ENCODE measurements at regions not wholly inside any gene's neighbourhood (a gene's known extent, or its start where the extent isn't known, plus 50 kb on each side); places are given as distances from the start of the nearest gene placed in this dataset.
"Not testable (repeated sequence)": the region's sequence is repeated elsewhere in the genome, so short reads cannot be mapped to it uniquely, and the experiment has no call there.

GRCh38 chr2:131641414-131642206 is 113.9 kb downstream of the CCDC74A start:
- no peak for DNase-seq

GRCh38 chr2:131643180-131643579 is 115.5 kb downstream of the CCDC74A start:
- DNase-seq: not testable (repeated sequence)

- no peak for DNase-seq
These were observed 117.6 kb downstream of the CCDC74A start for GRCh38 chr2:131645177-131645765.

- not testable (repeated sequence) for DNase-seq
These were observed 118.5 kb downstream of the CCDC74A start for GRCh38 chr2:131646220-131646619.

GRCh38 chr2:131646669-131647297 is 119.1 kb downstream of the CCDC74A start:
- no peak for DNase-seq

GRCh38 chr2:131648565-131648964 is 120.9 kb downstream of the CCDC74A start:
- DNase-seq: not testable (repeated sequence)

GRCh38 chr2:131652246-131652645 is 124.6 kb downstream of the CCDC74A start:
- DNase-seq: not testable (repeated sequence)

- not testable (repeated sequence) for DNase-seq
These were observed 126.4 kb downstream of the CCDC74A start for GRCh38 chr2:131654107-131654506.

- no peak for DNase-seq
These were observed 129.3 kb downstream of the CCDC74A start for GRCh38 chr2:131656816-131657633.

- no peak for DNase-seq
These were observed 130.4 kb downstream of the CCDC74A start for GRCh38 chr2:131657895-131658768.

- no peak for DNase-seq
These were observed 131.1 kb downstream of the CCDC74A start for GRCh38 chr2:131658769-131659131.

- DNase-seq: no peak
These were observed 131.5 kb downstream of the CCDC74A start for GRCh38 chr2:131659168-131659572.

- DNase-seq: not testable (repeated sequence)
These were observed 133.6 kb downstream of the CCDC74A start for GRCh38 chr2:131661101-131661782.

- not testable (repeated sequence) for DNase-seq
These were observed 134.3 kb downstream of the CCDC74A start for GRCh38 chr2:131661884-131662535.

GRCh38 chr2:131663501-131663900 is 135.8 kb downstream of the CCDC74A start:
- DNase-seq: not testable (repeated sequence)

GRCh38 chr2:131665716-131666115 is 138.0 kb downstream of the CCDC74A start:
- DNase-seq: not testable (repeated sequence)

GRCh38 chr2:131668794-131669540 is 141.3 kb downstream of the CCDC74A start:
- DNase-seq: not testable (repeated sequence)

- not testable (repeated sequence) for DNase-seq
These were observed 144.3 kb downstream of the CCDC74A start for GRCh38 chr2:131671841-131672470.

Measured in activated gamma-delta T cell treated with Interleukin-2 at 50 U/mL for 16 hours (primary cell).